ENCODE measurements at regions not wholly inside any gene's neighbourhood (a gene's known extent, or its start where the extent isn't known, plus 50 kb on each side); places are given as distances from the start of the nearest gene placed in this dataset.

GRCh38 chr3:31048143-31048542 is 153.7 kb upstream of the GADL1 start:
- H3K4me2 ChIP-seq, result no peak overlapping the region

More at GRCh38 chr3:31048143-31048542, 153.7 kb upstream of the GADL1 start:
- peaks cover 17% of the 10 kb centered on the region for H3K9me3 Mint-ChIP-seq
- Histone ChIP-seq H3K4me3 (no peak overlapping the region), H3F3A (replicated peaks; ENCODE audit: low read depth) (no peaks in the 10 kb centered on the region), H3K9me2 (ENCODE audit: insufficient read depth) (peaks cover 15% of the 10 kb centered on the region), H3K4me1 (ENCODE audit: insufficient read depth) (no peaks in the 10 kb centered on the region), H2AFZ (no peak overlapping the region), H3K27ac (ENCODE audit: low read depth) (no peak overlapping the region), H3K79me2 (replicated peaks; ENCODE audit: insufficient read depth) (no peaks in the 10 kb centered on the region), H3K27me3 (ENCODE audit: insufficient read depth) (no peaks in the 10 kb centered on the region), H4K20me1 (replicated peaks; ENCODE audit: insufficient read depth) (no peaks in the 10 kb centered on the region), H3K36me3 (ENCODE audit: insufficient read depth) (no peaks in the 10 kb centered on the region)
- DNase-seq (ENCODE audit: low spot score) (no peak), ATAC-seq (no peak)
- H3K27me3 Mint-ChIP-seq (ENCODE audit: insufficient read depth, low read depth, poor library complexity), result no peaks in the 10 kb centered on the region
- H3K4me3 Mint-ChIP-seq, result no peak overlapping the region
- no peaks in the 10 kb centered on the region for H3K4me1 Mint-ChIP-seq
- H3K27ac Mint-ChIP-seq, result no peak overlapping the region
- H3K36me3 Mint-ChIP-seq (ENCODE audit: low read depth), result peaks cover 14% of the 10 kb centered on the region; the same call in 2 of the 3 replicates
- TF ChIP-seq JUNB (IDR thresholded peaks at IDR 0.05; ENCODE audit: unreplicated experiment), result no peak
- TF ChIP-seq NANOG (IDR thresholded peaks at IDR 0.05; ENCODE audit: borderline replicate concordance), result no peak
- TF ChIP-seq ZNF114 (CRISPR knock-in tag; IDR thresholded peaks at IDR 0.05), result no peak
- TF ChIP-seq CREB1 (CRISPR knock-in tag; IDR thresholded peaks at IDR 0.05; ENCODE audit: low read depth), result no peak
- no peak for TF ChIP-seq CTCF (conservative IDR thresholded peaks at IDR 0.05; ENCODE audit: low read depth in 2 of 2)
- TF ChIP-seq STAT1 (IDR thresholded peaks at IDR 0.05; ENCODE audit: unreplicated experiment), result no peak
- TF ChIP-seq ZNF331 (CRISPR knock-in tag; IDR thresholded peaks at IDR 0.05; ENCODE audit: low read depth), result no peak
- no peak for TF ChIP-seq ETS1 (IDR thresholded peaks at IDR 0.05)
- no peak for TF ChIP-seq REST (IDR thresholded peaks at IDR 0.05; ENCODE audit: unreplicated experiment)
- no peak for TF ChIP-seq EZH2 (IDR thresholded peaks at IDR 0.05; ENCODE audit: low read depth, unreplicated experiment)
- no peak for TF ChIP-seq EZH2phosphoT487 (IDR thresholded peaks at IDR 0.05; ENCODE audit: unreplicated experiment)
- TF ChIP-seq ZNF462 (CRISPR knock-in tag; IDR thresholded peaks at IDR 0.05), result no peak
- TF ChIP-seq POLR2AphosphoS5 (IDR thresholded peaks at IDR 0.05; ENCODE audit: low read depth), result no peak
